Fibroblast of skin of back (primary cell): ENCODE measurements at regions not wholly inside any gene's neighbourhood (a gene's known extent, or its start where the extent isn't known, plus 50 kb on each side); places are given as distances from the start of the nearest gene placed in this dataset.

ENCODE experiments used
- DNase-seq: peaks from one replicate; pipeline ENCODE4 v3.0.0-alpha.2; 2013

GRCh38 chr7:36075561-36075960 is 77.5 kb upstream of the EEPD1 start:
- DNase-seq, result no peak

- no peak for DNase-seq
These were observed 77.0 kb upstream of the EEPD1 start for GRCh38 chr7:36076074-36076473.

- DNase-seq, result no peak
These were observed 74.2 kb upstream of the EEPD1 start for GRCh38 chr7:36078816-36079360.

DNA sequence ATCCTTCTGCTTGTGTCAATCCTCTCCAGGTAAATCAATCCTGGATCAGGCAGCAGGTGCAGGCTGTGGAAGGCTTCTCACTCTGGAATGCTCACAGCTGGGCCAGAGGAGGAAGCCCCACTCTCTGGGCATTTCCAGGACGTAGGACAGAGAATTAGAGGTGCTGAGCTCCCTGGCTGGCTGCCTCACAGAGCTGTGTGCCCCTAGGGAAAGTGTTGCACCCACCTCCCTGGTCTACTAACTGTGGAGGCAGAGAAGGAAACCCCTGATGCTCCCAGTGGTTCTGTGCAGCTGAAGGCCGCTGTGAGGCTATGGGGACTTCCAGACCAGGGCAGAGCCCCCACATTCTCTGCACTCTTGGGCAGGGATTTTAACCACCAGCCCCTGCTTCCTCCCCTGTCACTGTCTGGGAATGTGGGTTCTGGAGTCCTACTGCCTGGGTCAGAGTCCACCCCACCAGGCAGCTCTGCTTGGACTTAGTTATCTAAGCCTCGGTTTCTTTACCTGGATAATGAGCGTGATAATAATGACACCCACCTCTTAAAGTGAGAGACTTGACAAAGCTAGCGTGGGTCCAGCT is 73.5 kb upstream of the EEPD1 start:
- peak; percentile 20 for DNase-seq

- no peak for DNase-seq
These were observed 72.2 kb upstream of the EEPD1 start for GRCh38 chr7:36080843-36081242.

DNA sequence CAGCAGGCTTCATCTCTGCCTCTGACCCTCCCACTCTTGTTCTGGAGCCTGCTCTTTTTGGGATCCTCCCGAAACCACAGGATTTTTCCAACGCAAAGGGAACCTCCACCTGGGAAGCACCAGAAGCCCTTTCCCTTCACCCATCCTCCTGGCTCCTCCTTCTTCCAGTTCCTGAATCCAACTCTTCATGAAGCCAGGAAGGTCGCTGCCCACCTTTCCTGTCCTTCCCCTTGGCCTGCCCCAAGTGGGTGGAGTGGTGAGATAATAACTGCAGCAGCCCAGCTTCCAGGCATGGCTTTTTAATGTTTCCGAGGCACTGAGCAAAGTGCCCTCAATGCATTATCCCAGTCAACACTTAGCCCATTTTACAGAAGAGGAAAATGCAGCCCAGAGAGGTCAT is 70.8 kb upstream of the EEPD1 start:
- DNase-seq, result no peak

GRCh38 chr7:36082910-36083309 is 70.1 kb upstream of the EEPD1 start:
- no peak for DNase-seq

- no peak for DNase-seq
These were observed 69.3 kb upstream of the EEPD1 start for GRCh38 chr7:36083626-36084380.

DNA sequence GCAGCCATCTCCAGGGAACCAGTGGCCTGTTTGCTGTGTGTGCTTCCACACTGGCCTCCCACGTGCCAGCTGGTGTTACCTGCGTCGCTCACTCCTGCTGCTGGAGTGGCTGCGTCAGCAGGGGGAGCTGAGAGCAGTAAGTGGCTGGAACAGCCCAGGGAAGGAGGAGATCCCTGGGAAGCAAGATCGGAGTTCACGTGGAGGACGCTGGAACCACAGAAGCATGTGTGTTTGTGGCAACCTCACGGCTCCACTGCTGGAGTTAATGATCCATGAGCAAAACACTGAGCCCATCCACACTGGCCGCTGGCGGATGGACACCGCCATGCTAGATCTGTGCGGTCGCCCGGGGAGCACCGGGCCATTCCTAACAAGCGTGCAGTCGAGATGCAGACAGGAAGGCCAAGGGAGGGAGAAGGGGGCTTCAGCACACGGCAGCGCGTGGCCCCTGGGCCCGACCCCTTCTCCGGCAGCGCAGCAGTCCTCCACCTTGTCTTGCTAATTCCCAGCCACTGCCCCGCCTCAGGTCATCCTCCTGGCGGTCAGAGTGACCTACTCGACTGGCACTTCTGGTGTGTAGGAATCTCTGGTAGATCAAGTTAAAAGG is 68.5 kb upstream of the EEPD1 start:
- peak; percentile 35 for DNase-seq

GRCh38 chr7:36085096-36085495 is 68.0 kb upstream of the EEPD1 start:
- DNase-seq, result no peak

DNA sequence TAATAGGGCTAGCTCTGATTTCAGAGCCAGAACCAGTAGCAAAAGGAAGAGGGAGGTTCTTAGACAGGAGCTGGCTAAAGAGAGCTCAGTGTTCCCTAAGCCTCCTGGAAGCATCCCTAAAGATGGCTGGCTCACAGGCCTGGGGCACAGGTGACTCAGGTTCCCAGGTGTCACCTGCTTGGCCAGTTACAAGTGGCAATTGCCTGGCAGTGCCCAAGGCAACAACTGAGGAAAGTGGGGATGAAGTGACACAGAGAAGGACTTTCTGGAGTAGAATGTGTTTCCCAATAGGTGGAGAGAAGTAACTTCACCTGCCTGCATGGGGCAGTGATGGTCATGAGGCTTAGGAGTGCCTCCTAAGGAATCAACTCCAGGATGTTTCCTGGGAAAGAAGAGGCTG is 66.5 kb upstream of the EEPD1 start:
- DNase-seq, result no peak

GRCh38 chr7:36088553-36088952 is 64.5 kb upstream of the EEPD1 start:
- DNase-seq, result no peak

- no peak for DNase-seq
These were observed 64.1 kb upstream of the EEPD1 start for GRCh38 chr7:36088966-36089365.

DNA sequence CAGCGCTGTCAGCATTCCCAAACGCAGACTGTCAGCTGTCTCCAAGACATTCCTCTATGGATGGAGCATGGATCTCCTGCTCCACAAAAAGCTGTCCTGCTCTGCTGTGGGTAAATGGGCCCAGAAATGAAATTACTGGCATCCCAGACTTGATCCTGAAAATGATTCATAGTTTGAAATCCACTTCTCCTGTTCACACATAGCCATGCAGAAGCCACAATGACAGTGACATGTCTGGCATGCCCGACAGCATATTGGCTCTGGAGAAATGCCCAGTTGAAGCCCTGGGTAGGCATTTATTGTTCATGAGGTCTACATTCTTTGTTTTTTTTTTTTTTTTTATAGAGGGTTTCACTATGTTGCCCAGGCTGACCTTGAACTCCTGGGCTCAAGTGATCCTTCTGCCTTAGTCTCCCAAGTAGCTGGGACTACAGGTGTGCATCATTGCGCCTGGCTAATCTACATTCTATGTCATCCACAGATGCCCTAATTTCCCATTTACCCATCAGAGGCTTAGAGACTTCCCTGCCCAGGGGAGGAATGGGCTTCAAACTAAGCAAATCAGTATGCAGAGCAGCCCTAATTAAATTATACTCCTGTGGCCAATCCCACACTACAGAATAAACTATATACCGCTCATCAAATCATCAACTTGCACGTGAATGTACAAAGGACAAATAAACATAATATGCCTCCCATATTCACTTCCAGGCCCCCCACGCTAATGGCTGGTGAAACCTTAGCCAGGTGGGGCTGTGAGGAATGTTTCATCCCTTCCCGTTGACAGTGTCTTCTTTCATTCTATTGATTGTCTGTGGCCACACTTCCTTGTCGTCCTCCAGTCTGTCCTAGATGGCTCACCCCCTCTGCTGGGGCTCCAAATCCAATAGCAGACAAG is 61.8 kb upstream of the EEPD1 start:
- DNase-seq, result peak; percentile 79

DNA sequence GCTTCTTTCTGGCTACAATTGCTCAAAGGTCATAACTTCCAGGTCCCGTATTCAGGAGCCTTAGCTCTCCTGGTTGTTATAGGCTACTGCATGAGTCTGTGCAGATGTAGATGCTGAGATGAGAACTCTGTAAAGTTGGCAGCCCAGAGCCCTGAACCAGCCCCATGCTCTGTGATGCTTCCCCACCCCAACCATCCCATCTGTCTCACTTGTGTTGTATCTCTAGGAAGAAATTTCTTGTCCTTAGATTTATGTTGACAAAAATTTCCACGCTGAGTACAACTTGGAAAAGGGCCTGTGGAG is 61.2 kb upstream of the EEPD1 start:
- DNase-seq, result no peak

GRCh38 chr7:36092221-36092771 is 60.8 kb upstream of the EEPD1 start:
- DNase-seq, result no peak

GRCh38 chr7:36096460-36097095 is 56.5 kb upstream of the EEPD1 start:
- DNase-seq, result no peak

- DNase-seq, result no peak
These were observed 55.0 kb upstream of the EEPD1 start for GRCh38 chr7:36098096-36098495.

GRCh38 chr7:36100226-36100625 is 52.8 kb upstream of the EEPD1 start:
- peak; percentile 77 for DNase-seq

- peak; percentile 7 for DNase-seq
These were observed 52.4 kb upstream of the EEPD1 start for GRCh38 chr7:36100634-36101033.
